Lung (tissue), 11 donors: ENCODE measurements at regions not wholly inside any gene's neighbourhood (a gene's known extent, or its start where the extent isn't known, plus 50 kb on each side); places are given as distances from the start of the nearest gene placed in this dataset.

Source experiments
- ATAC-seq: fragments of 200-7000 bp; cut with Tn5 transposase; one replicate; pipeline ENCODE4 v1.9.1; 2020; ENCODE audit warnings: moderate number of reproducible peaks; ENCODE audit not compliant: insufficient read depth, low FRiP score
- DNase-seq, 3 donors: peaks; one replicate each; pipeline ENCODE4 v3.0.0-alpha.2; 2013 to 2017
- H3K27ac ChIP-seq, 2 donors: one replicate each; pipeline ENCODE4 v1.5.1; 2013; ENCODE audit warnings: mild to moderate bottlenecking in 2 of 2, moderate library complexity in 2 of 2, control low read depth in 1 of 2, inconsistent platforms in 1 of 2, low read depth in 1 of 2, low read length in 1 of 2
- H3K27me3 ChIP-seq, 3 donors: one replicate each; pipeline ENCODE4 v1.5.1; 2013; ENCODE audit warnings: low read length in 2 of 3; ENCODE audit not compliant: control insufficient read depth in 3 of 3, insufficient read depth in 3 of 3
- H3K36me3 ChIP-seq, 4 donors: one replicate each; pipeline ENCODE4 v1.5.1; 2013; ENCODE audit warnings: low read length in 4 of 4, mild to moderate bottlenecking in 1 of 4, moderate library complexity in 1 of 4; ENCODE audit not compliant: control insufficient read depth in 4 of 4, insufficient read depth in 4 of 4
- H3K4me1 ChIP-seq, 5 donors: one replicate each; pipeline ENCODE4 v1.5.1; 2013; ENCODE audit warnings: low read length in 5 of 5, mild to moderate bottlenecking in 2 of 5, moderate library complexity in 1 of 5; ENCODE audit not compliant: control insufficient read depth in 5 of 5, insufficient read depth in 5 of 5
- H3K4me3 ChIP-seq: one replicate; pipeline ENCODE4 v1.5.1; 2013; ENCODE audit warnings: mild to moderate bottlenecking, control low read depth, moderate library complexity
- H3K9ac ChIP-seq, 2 donors: one replicate each; pipeline ENCODE4 v1.5.1; 2013; ENCODE audit warnings: low read length in 2 of 2, control low read depth in 1 of 2; ENCODE audit not compliant: insufficient read depth in 1 of 2
- H3K9me3 ChIP-seq, 4 donors: one replicate each; pipeline ENCODE4 v1.5.1; 2013; ENCODE audit warnings: low read length in 3 of 4, mild to moderate bottlenecking in 1 of 4, moderate library complexity in 1 of 4; ENCODE audit not compliant: control insufficient read depth in 4 of 4, insufficient read depth in 3 of 4
- WGBS, 2 donors: extraction: QIAGEN DNeasy Blood & Tissue Kit; methylation state at CpG; one replicate each; pipeline ENCODE4 v1.1.7; 2013; 5-methylcytosine and 5-hydroxymethylcytosine counted together
- TF ChIP-seq, protein P1 (sequence below): IDR thresholded peaks from 2 replicates; pipeline ENCODE4 v1.5.1; 2012; ENCODE audit warnings: mild to moderate bottlenecking; ENCODE audit errors: control extremely low read depth, extremely low read depth
- donor health status: control.
- donor health status: control.
- donor health status: Bipolar disorder and iron deficiency.
- donor health status: healthy.
- donor health status: DM: yes; HTN: yes; CAD: no.

DNA sequence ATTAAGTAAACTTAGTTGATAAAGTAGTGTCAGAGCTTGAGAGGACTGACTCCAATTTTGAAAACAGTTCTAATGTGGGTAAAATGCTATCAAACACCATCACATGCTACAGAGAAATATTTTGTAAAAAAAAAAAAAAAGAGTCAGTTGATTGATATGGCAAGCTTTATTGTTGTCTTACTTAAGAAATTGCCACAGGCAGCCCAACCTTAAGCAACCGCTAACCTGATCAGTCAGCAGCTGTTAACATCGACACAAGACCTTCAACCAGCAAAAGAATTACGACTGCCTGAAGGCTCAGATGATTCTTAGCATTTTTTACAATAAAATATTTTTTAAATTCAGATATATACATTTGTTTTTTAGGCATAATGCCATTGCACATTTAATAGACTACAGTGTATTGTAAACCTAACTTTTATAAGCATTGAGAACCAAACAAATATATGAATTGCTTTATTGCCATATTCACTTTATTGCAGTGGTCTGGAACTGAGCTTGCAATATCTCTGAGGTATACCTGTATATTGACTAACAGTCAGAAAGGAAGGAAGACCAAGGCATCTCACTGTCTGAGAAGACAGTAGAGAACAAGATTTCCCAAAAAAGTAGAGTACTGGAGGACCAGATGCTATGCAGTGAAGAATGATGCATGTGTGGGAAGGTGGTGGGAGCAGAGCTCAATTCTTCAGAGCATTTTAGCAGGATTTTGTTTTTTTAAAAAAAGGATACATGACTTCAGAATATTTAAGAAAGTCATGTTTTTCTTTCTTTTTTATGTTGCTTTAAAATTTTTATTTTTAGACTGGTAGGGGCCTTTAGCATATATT is 973.8 kb upstream of the GYPC start:
- WGBS, 2 donors: 82 to 89% methylated on average over 3 of the region's 3 CpGs
- no peaks in the 10 kb centered on the region for H3K4me1 ChIP-seq
- H3K9ac ChIP-seq: no peak overlapping the region
- ATAC-seq (no peak), DNase-seq (no peak)
- TF ChIP-seq, protein P1, sequence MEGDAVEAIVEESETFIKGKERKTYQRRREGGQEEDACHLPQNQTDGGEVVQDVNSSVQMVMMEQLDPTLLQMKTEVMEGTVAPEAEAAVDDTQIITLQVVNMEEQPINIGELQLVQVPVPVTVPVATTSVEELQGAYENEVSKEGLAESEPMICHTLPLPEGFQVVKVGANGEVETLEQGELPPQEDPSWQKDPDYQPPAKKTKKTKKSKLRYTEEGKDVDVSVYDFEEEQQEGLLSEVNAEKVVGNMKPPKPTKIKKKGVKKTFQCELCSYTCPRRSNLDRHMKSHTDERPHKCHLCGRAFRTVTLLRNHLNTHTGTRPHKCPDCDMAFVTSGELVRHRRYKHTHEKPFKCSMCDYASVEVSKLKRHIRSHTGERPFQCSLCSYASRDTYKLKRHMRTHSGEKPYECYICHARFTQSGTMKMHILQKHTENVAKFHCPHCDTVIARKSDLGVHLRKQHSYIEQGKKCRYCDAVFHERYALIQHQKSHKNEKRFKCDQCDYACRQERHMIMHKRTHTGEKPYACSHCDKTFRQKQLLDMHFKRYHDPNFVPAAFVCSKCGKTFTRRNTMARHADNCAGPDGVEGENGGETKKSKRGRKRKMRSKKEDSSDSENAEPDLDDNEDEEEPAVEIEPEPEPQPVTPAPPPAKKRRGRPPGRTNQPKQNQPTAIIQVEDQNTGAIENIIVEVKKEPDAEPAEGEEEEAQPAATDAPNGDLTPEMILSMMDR: no peak
- no peak overlapping the region for H3K27ac ChIP-seq
- H3K4me3 ChIP-seq: no peak overlapping the region
- no peaks in the 10 kb centered on the region for H3K36me3 ChIP-seq
- no peaks in the 10 kb centered on the region for H3K9me3 ChIP-seq
- H3K27me3 ChIP-seq: no peaks in the 10 kb centered on the region

DNA sequence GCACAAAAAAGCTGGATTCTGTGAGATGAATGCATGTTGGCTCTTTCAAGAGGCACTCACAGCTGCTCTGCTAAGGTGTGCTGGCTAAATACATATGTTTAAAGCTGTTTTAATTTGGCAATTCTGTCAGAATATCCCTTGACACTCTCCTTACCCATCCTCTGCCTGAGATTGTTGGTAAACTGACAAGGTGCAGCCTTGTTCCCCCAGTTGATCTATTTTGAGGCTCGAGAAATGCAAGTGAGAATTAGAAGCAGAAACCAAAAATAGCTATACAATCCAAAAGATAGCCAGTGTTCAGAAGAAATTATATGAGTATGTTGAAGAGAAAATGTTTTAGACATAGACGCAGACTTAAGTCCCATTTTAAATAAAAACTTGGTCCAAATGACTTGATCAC is 971.7 kb upstream of the GYPC start:
- 86 to 90% methylated on average over 2 of the region's 2 CpGs for WGBS, 2 donors
- H3K9me3 ChIP-seq: no peaks in the 10 kb centered on the region
- no peaks in the 10 kb centered on the region for H3K36me3 ChIP-seq
- H3K9ac ChIP-seq: no peak overlapping the region
- H3K4me1 ChIP-seq: no peaks in the 10 kb centered on the region
- ATAC-seq (no peak), DNase-seq (no peak)
- H3K27me3 ChIP-seq: no peaks in the 10 kb centered on the region
- H3K4me3 ChIP-seq: no peak overlapping the region
- TF ChIP-seq, protein P1: no peak
- no peak overlapping the region for H3K27ac ChIP-seq

DNA sequence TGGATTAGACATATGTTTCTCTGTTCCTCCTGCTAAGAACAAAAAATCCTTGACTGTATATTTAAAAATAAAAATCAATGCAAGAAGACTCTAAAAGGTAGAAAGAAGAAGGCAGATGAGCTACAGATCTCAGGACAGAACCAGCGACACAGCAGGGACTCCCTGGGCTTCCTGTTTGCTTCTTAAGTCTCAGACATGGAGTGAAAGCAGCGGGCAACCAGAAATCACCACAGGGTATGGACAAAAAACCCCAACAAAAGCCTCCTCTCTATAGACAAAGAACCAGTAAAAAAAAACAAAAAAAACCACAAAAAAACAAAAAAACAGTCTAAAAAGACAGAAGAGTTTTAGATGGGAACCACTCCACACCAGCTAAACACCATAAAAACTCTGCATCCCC is 971.0 kb upstream of the GYPC start:
- DNase-seq (no peak), ATAC-seq (no peak)
- no peaks in the 10 kb centered on the region for H3K27me3 ChIP-seq
- H3K27ac ChIP-seq: no peak overlapping the region
- no peak overlapping the region for H3K4me3 ChIP-seq
- no peaks in the 10 kb centered on the region for H3K36me3 ChIP-seq
- no peak overlapping the region for H3K9ac ChIP-seq
- no peaks in the 10 kb centered on the region for H3K9me3 ChIP-seq
- TF ChIP-seq, protein P1: no peak
- no peaks in the 10 kb centered on the region for H3K4me1 ChIP-seq
- WGBS, 2 donors: 73 to 78% methylated on average over 2 of the region's 2 CpGs
